HL-60 (cell line): ENCODE measurements at regions not wholly inside any gene's neighbourhood (a gene's known extent, or its start where the extent isn't known, plus 50 kb on each side); places are given as distances from the start of the nearest gene placed in this dataset.

Experiments used
- DNase-seq, 2 experiments: peaks; one replicate each; pipeline ENCODE4 v3.0.0-alpha.2; 2010 to 2020; ENCODE audit warnings: low read depth in 1 of 2, low spot score in 1 of 2
- H3K27ac ChIP-seq: fragments of 250-450 bp; sonication (Bioruptor Pico); replicated peaks from 2 replicates; pipeline ENCODE4 v1.5.1; 2020; ENCODE audit warnings: mild to moderate bottlenecking, moderate library complexity
- H3K27me3 ChIP-seq: fragments of 250-450 bp; sonication (Bioruptor Pico); 2 replicates; pipeline ENCODE4 v1.5.1; 2021; ENCODE audit warnings: mild to moderate bottlenecking, moderate library complexity; ENCODE audit not compliant: insufficient read depth, poor library complexity, severe bottlenecking
- H3K4me3 ChIP-seq: replicated peaks from 2 replicates; pipeline ENCODE4 v1.5.1; 2011; ENCODE audit warnings: mild to moderate bottlenecking, control low read depth, low read length; ENCODE audit not compliant: insufficient read depth
- CTCF ChIP-seq: IDR thresholded peaks from one replicate; pipeline ENCODE4 v1.5.1; 2011; ENCODE audit warnings: low read length, control low read depth, inconsistent platforms; ENCODE audit not compliant: insufficient read depth
- GABPA ChIP-seq: IDR thresholded peaks from 2 replicates; pipeline ENCODE4 v1.6.1; 2012; ENCODE audit warnings: low read depth
- POLR2AphosphoS5 ChIP-seq: IDR thresholded peaks from 2 replicates; pipeline ENCODE4 v1.6.1; 2012; ENCODE audit warnings: low read depth
- REST ChIP-seq: IDR thresholded peaks from 2 replicates; pipeline ENCODE4 v1.6.1; 2012; ENCODE audit warnings: low read depth; ENCODE audit not compliant: insufficient replicate concordance
- SPI1 ChIP-seq: IDR thresholded peaks from 2 replicates; pipeline ENCODE4 v1.6.1; 2012; ENCODE audit warnings: low read depth, mild to moderate bottlenecking, borderline replicate concordance

- Histone ChIP-seq H3K27me3 (peaks cover 2% of the 10 kb centered on the region), H3K4me3 (no peak overlapping the region), H3K27ac (no peak overlapping the region)
- no peak for DNase-seq
- no peak for TF ChIP-seq REST
- TF ChIP-seq CTCF, result no peak
- TF ChIP-seq SPI1, result no peak
- TF ChIP-seq GABPA, result no peak
- no peak for TF ChIP-seq POLR2AphosphoS5
Measured at GRCh38 chr1:116261227-116261626, 111.8 kb upstream of the ATP1A1 start.

- peaks cover 2% of the 10 kb centered on the region for H3K27me3 ChIP-seq
- TF ChIP-seq GABPA, result no peak
- TF ChIP-seq CTCF, result no peak
- TF ChIP-seq SPI1, result no peak
- no peak for TF ChIP-seq REST
- TF ChIP-seq POLR2AphosphoS5, result no peak
- H3K4me3 ChIP-seq, result no peak overlapping the region
- no peak for DNase-seq
- H3K27ac ChIP-seq, result no peak overlapping the region
Measured at GRCh38 chr1:116262207-116262994, 110.6 kb upstream of the ATP1A1 start.

- DNase-seq, result no peak
- peaks cover 2% of the 10 kb centered on the region for H3K27me3 ChIP-seq
- TF ChIP-seq CTCF (no peak), POLR2AphosphoS5 (no peak), GABPA (no peak), REST (no peak), SPI1 (no peak)
- H3K27ac ChIP-seq, result no peak overlapping the region
- no peak overlapping the region for H3K4me3 ChIP-seq
Measured at GRCh38 chr1:116262995-116263385, 110.1 kb upstream of the ATP1A1 start.
